Stimulated activated CD8-positive, alpha-beta memory T cell treated with anti-CD3 and anti-CD28 coated beads, Interleukin-4, amount 100 ng/mL, for 4 hours (primary cell): ENCODE measurements at regions not wholly inside any gene's neighbourhood (a gene's known extent, or its start where the extent isn't known, plus 50 kb on each side); places are given as distances from the start of the nearest gene placed in this dataset.
"Not testable (repeated sequence)": the region's sequence is repeated elsewhere in the genome, so short reads cannot be mapped to it uniquely, and the experiment has no call there.

ENCODE experiments used
- DNase-seq, 2 donors: peaks; one replicate each; pipeline ENCODE4 v3.0.0-alpha.2; 2020; ENCODE audit warnings: low read depth in 2 of 2, low spot score in 1 of 2

- DNase-seq, result no peak
Observed at GRCh38 chr5:91315701-91316100, 67.4 kb downstream of the ARRDC3 start.

- DNase-seq, result peak; percentile 66 to 80
Observed at GRCh38 chr5:91313757-91314673, 69.1 kb downstream of the ARRDC3 start.

- DNase-seq, result no peak
Observed at GRCh38 chr5:91312698-91313097, 70.4 kb downstream of the ARRDC3 start.

- DNase-seq, result peak; percentile 30 to 63
Observed at GRCh38 chr5:91311697-91312501, 71.2 kb downstream of the ARRDC3 start.

GRCh38 chr5:91311168-91311696 is 71.9 kb downstream of the ARRDC3 start:
- DNase-seq, result no peak

- DNase-seq, result not testable (repeated sequence)
Observed at GRCh38 chr5:91308157-91308556, 75.0 kb downstream of the ARRDC3 start.

GRCh38 chr5:91307048-91307447 is 76.1 kb downstream of the ARRDC3 start:
- no peak for DNase-seq

- no peak for DNase-seq
Observed at GRCh38 chr5:91306497-91306896, 76.6 kb downstream of the ARRDC3 start.

- no peak for DNase-seq
Observed at GRCh38 chr5:91305640-91306039, 77.5 kb downstream of the ARRDC3 start.

GRCh38 chr5:91304015-91304414 is 79.1 kb downstream of the ARRDC3 start:
- DNase-seq, result not testable (repeated sequence)

GRCh38 chr5:91302958-91303357 is 80.2 kb downstream of the ARRDC3 start:
- DNase-seq, result no peak

- no peak for DNase-seq
Observed at GRCh38 chr5:91302305-91302704, 80.8 kb downstream of the ARRDC3 start.

- DNase-seq, result no peak
Observed at GRCh38 chr5:91301106-91301846, 81.8 kb downstream of the ARRDC3 start.

GRCh38 chr5:91297994-91298393 is 85.1 kb downstream of the ARRDC3 start:
- no peak for DNase-seq

- no peak for DNase-seq
Observed at GRCh38 chr5:91296674-91297143, 86.4 kb downstream of the ARRDC3 start.

GRCh38 chr5:91296102-91296501 is 87.0 kb downstream of the ARRDC3 start:
- DNase-seq, result not testable (repeated sequence)

GRCh38 chr5:91293131-91293530 is 90.0 kb downstream of the ARRDC3 start:
- no peak for DNase-seq

GRCh38 chr5:91291628-91292569 is 91.2 kb downstream of the ARRDC3 start:
- no peak for DNase-seq

- no peak for DNase-seq
Observed at GRCh38 chr5:91288118-91288916, 94.8 kb downstream of the ARRDC3 start.
